H1 (cell line): ENCODE measurements at regions not wholly inside any gene's neighbourhood (a gene's known extent, or its start where the extent isn't known, plus 50 kb on each side); places are given as distances from the start of the nearest gene placed in this dataset.
A peak's percentile ranks its signal among the peaks of the same experiment; 100 is the strongest.

Source experiments
- CTCF ChIA-PET: fragments of 300-600 bp; sonication (Branson Sonifier 250); formaldehyde crosslinking; loops from one replicate; lab custom pipeline; 2021; ENCODE audit not compliant: partially characterized antibody; lab: Charles Lee
- POLR2A ChIA-PET: fragments of 300-600 bp; sonication (Branson Sonifier 250); formaldehyde crosslinking; loops from one replicate; lab custom pipeline; 2021; ENCODE audit warnings: inconsistent platforms; ENCODE audit not compliant: partially characterized antibody; lab: Charles Lee
- DNase-seq, 2 experiments: peaks; one replicate each; pipeline versions ENCODE4 v3.0.0 to v3.0.0-alpha.2; 2010 to 2022; ENCODE audit warnings: low spot score in 2 of 2, low read depth in 1 of 2, mixed read lengths in 1 of 2
- FAIRE-seq: peaks from 2 replicates; lab custom pipeline; 2011; peaks lifted over from hg19 to GRCh38; lab: Jason Lieb, UNC
- H2AFZ ChIP-seq: 2 replicates; pipeline ENCODE4 v1.8.1; 2012; ENCODE audit warnings: low read length, inconsistent platforms
- H2AK5ac ChIP-seq: 2 replicates; pipeline ENCODE4 v1.6.1; 2013; ENCODE audit warnings: low read depth, low read length
- H2BK120ac ChIP-seq: replicated peaks from 2 replicates; pipeline ENCODE3; 2013; ENCODE audit warnings: low read depth, low read length, inconsistent platforms
- H2BK12ac ChIP-seq: 2 replicates; pipeline ENCODE4 v1.6.1; 2013; ENCODE audit warnings: low read depth, low read length
- H2BK15ac ChIP-seq: 2 replicates; pipeline ENCODE4 v1.6.1; 2013; ENCODE audit warnings: low read length
- H2BK20ac ChIP-seq: 2 replicates; pipeline ENCODE4 v1.6.1; 2013; ENCODE audit warnings: low read length
- H2BK5ac ChIP-seq: 2 replicates; pipeline ENCODE4 v1.6.1; 2013; ENCODE audit warnings: low read depth, low read length
- H3K14ac ChIP-seq: 2 replicates; pipeline ENCODE4 v1.6.1; 2013; ENCODE audit warnings: inconsistent platforms; ENCODE audit not compliant: insufficient read length
- H3K18ac ChIP-seq: 2 replicates; pipeline ENCODE4 v1.6.1; 2013; ENCODE audit warnings: low read length; ENCODE audit errors: extremely low read depth
- H3K23ac ChIP-seq: 2 replicates; pipeline ENCODE4 v1.6.1; 2013; ENCODE audit warnings: inconsistent platforms; ENCODE audit not compliant: insufficient read length
- H3K23me2 ChIP-seq: 2 replicates; pipeline ENCODE4 v1.6.1; 2013; ENCODE audit warnings: low read depth, low read length
- H3K27ac ChIP-seq: 2 replicates; pipeline ENCODE4 v1.6.1; 2011; ENCODE audit warnings: low read depth, low read length, inconsistent platforms
- H3K27me3 ChIP-seq, 4 experiments: replicated peaks in 1 of 4; 1 replicate in 1 of 4; 2 replicates in 3 of 4; pipeline versions ENCODE4 v1.6.1 to v1.8.1; 2011 to 2013; ENCODE audit warnings: low read length in 3 of 4, mild to moderate bottlenecking in 3 of 4, inconsistent platforms in 2 of 4, mixed read lengths in 2 of 4, moderate library complexity in 1 of 4; ENCODE audit not compliant: control insufficient read depth in 3 of 4, insufficient read depth in 3 of 4; ENCODE audit errors: extremely low read depth in 1 of 4
- H3K36me3 ChIP-seq, 4 experiments: 2 replicates each; pipeline versions ENCODE4 v1.6.1 to v1.8.1; 2011 to 2013; ENCODE audit warnings: mild to moderate bottlenecking in 4 of 4, low read length in 3 of 4, moderate library complexity in 2 of 4, control low read depth in 1 of 4, inconsistent platforms in 1 of 4; ENCODE audit not compliant: insufficient read depth in 4 of 4, control insufficient read depth in 2 of 4
- H3K4ac ChIP-seq: replicated peaks from 2 replicates; pipeline ENCODE3; 2013; ENCODE audit warnings: low read length, low read depth, mixed read lengths, inconsistent platforms; ENCODE audit not compliant: insufficient read length
- H3K4me1 ChIP-seq, 4 experiments: replicated peaks in 1 of 4; 1 replicate in 1 of 4; 2 replicates in 3 of 4; pipeline versions ENCODE4 v1.6.1 to v1.8.1; 2011 to 2013; ENCODE audit warnings: low read length in 3 of 4, inconsistent platforms in 2 of 4, mixed read lengths in 1 of 4; ENCODE audit not compliant: insufficient read depth in 4 of 4, control insufficient read depth in 3 of 4
- H3K4me2 ChIP-seq, 2 experiments: 2 replicates each; pipeline versions ENCODE4 v1.6.1 to v1.8.1; 2011 to 2013; ENCODE audit warnings: low read depth in 2 of 2, low read length in 2 of 2, control low read depth in 1 of 2, inconsistent platforms in 1 of 2, mild to moderate bottlenecking in 1 of 2; ENCODE audit not compliant: insufficient read depth in 1 of 2
- H3K4me3 ChIP-seq, 4 experiments: fragments of 200-600, 300-600 bp in 1 of 4; sonication (generic), shearing (Covaris generic), sonication (Bioruptor Twin) in 1 of 4; 2 replicates each; pipeline versions ENCODE4 v1.5.1 to v1.8.1; 2011 to 2016; ENCODE audit warnings: low read length in 4 of 4, low read depth in 3 of 4, control low read depth in 2 of 4, inconsistent platforms in 2 of 4, mild to moderate bottlenecking in 2 of 4, mixed read lengths in 1 of 4, moderate library complexity in 1 of 4; ENCODE audit not compliant: insufficient read depth in 2 of 4; ENCODE audit errors: extremely low read depth in 1 of 4
- H3K56ac ChIP-seq: replicated peaks from 2 replicates; pipeline ENCODE3; 2013; ENCODE audit warnings: low read depth, mild to moderate bottlenecking, mixed read lengths, low read length, inconsistent platforms; ENCODE audit not compliant: insufficient read length
- H3K79me1 ChIP-seq: 2 replicates; pipeline ENCODE4 v1.6.1; 2013; ENCODE audit warnings: low read depth, low read length, control low read depth
- H3K79me2 ChIP-seq, 2 experiments: 2 replicates each; pipeline versions ENCODE4 v1.6.1 to v1.8.1; 2012 to 2013; ENCODE audit warnings: low read length in 2 of 2, mild to moderate bottlenecking in 2 of 2, inconsistent platforms in 1 of 2; ENCODE audit not compliant: insufficient read depth in 2 of 2, control insufficient read depth in 1 of 2
- H3K9ac ChIP-seq, 4 experiments: replicated peaks in 1 of 4; 1 replicate in 1 of 4; 2 replicates in 3 of 4; pipeline versions ENCODE4 v1.6.1 to v1.8.1; 2011 to 2013; ENCODE audit warnings: low read depth in 3 of 4, low read length in 3 of 4, control low read depth in 2 of 4, mild to moderate bottlenecking in 2 of 4, moderate library complexity in 2 of 4, inconsistent platforms in 1 of 4; ENCODE audit errors: extremely low read depth in 1 of 4
- H3K9me3 ChIP-seq, 2 experiments: 2 replicates each; pipeline versions ENCODE4 v1.6.1 to v1.8.1; 2012 to 2013; ENCODE audit warnings: mild to moderate bottlenecking in 2 of 2, moderate library complexity in 2 of 2, control low read depth in 1 of 2, inconsistent platforms in 1 of 2, low read depth in 1 of 2, low read length in 1 of 2, mixed read lengths in 1 of 2; ENCODE audit not compliant: insufficient read depth in 2 of 2
- H4K20me1 ChIP-seq, 2 experiments: replicated peaks in 1 of 2; 2 replicates each; pipeline versions ENCODE3 to v1.8.1; 2011 to 2013; ENCODE audit warnings: inconsistent platforms in 2 of 2, low read length in 2 of 2, mild to moderate bottlenecking in 1 of 2; ENCODE audit not compliant: insufficient read depth in 2 of 2, control insufficient read depth in 1 of 2
- H4K5ac ChIP-seq: 2 replicates; pipeline ENCODE4 v1.6.1; 2013; ENCODE audit warnings: low read length, low read depth, mixed read lengths, inconsistent platforms; ENCODE audit not compliant: insufficient read length
- H4K8ac ChIP-seq: 2 replicates; pipeline ENCODE4 v1.8.0; 2013; ENCODE audit warnings: mild to moderate bottlenecking, moderate library complexity, low read length, inconsistent platforms; ENCODE audit not compliant: insufficient read depth; ENCODE audit errors: extremely low read depth
- H4K91ac ChIP-seq: replicated peaks from 2 replicates; pipeline ENCODE3; 2013; ENCODE audit warnings: low read length, mixed read lengths, inconsistent platforms; ENCODE audit not compliant: insufficient read length
- MAFK ChIP-seq: IDR thresholded peaks from 2 replicates; pipeline ENCODE4 v1.6.1; 2012; ENCODE audit warnings: low read depth, mild to moderate bottlenecking, improper control_type of control experiment, low read length
- MAX ChIP-seq: IDR thresholded peaks from 2 replicates; pipeline ENCODE4 v1.6.1; 2012; ENCODE audit warnings: inconsistent platforms
- WGBS, 2 experiments: shearing (Covaris generic) in 1 of 2; methylation state at CpG; one replicate each; pipeline versions ENCODE4 v1.1.6 to v1.1.7; 2013 to 2015; ENCODE audit warnings: low lambda C conversion rate in 2 of 2, mixed read lengths in 2 of 2, inconsistent platforms in 1 of 2, low coverage in 1 of 2, missing lambda C conversion rate in 1 of 2; ENCODE audit not compliant: insufficient replicate concordance in 2 of 2, insufficient coverage in 1 of 2, insufficient read length in 1 of 2; ENCODE audit errors: extremely low coverage in 1 of 2, missing lambda C conversion rate in 1 of 2; 5-methylcytosine and 5-hydroxymethylcytosine counted together

- no peaks in the 10 kb centered on the region for H3K27me3 ChIP-seq
- no peak overlapping the region for H2AK5ac ChIP-seq
- no peak overlapping the region for H3K9ac ChIP-seq
- H3K4me1 ChIP-seq, result peaks cover 0 to 4% (median 0%) of the 10 kb centered on the region in 4 experiments; a peak in 1 of 7 replicates
- no peak overlapping the region for H2BK20ac ChIP-seq
- no peak overlapping the region for H3K23ac ChIP-seq
- H4K5ac ChIP-seq, result no peak overlapping the region
- H4K20me1 ChIP-seq, result no peaks in the 10 kb centered on the region
- H3K23me2 ChIP-seq, result no peaks in the 10 kb centered on the region
- CTCF ChIA-PET, result interaction anchor here (0.5 to 6.9 kb wide), 34 partner anchors 10 to 795 kb away, joined by 3 to 85 read pairs (median 4); no protein-coding TSS in a partner anchor
- no peak overlapping the region for H3K4ac ChIP-seq
- no peaks in the 10 kb centered on the region for H3K79me1 ChIP-seq
- no peak overlapping the region for H4K8ac ChIP-seq
- H3K9me3 ChIP-seq, result no peaks in the 10 kb centered on the region
- no peak overlapping the region for H3K18ac ChIP-seq
- no peak overlapping the region for H4K91ac ChIP-seq
- no peak overlapping the region for H2BK15ac ChIP-seq
- FAIRE-seq (no peak), DNase-seq (peak; percentile 43 to 94)
- no peak overlapping the region for H2BK12ac ChIP-seq
- H3K36me3 ChIP-seq, result no peaks in the 10 kb centered on the region
- POLR2A ChIA-PET, result no interaction called here
- H2BK120ac ChIP-seq, result no peak overlapping the region
- no peak overlapping the region for H3K14ac ChIP-seq
- H3K56ac ChIP-seq, result no peak overlapping the region
- H3K4me3 ChIP-seq, result no peak overlapping the region
- WGBS, 2 experiments, result 40% methylated on average over 4 of the region's 4 CpGs; no CpG with 5 or more reads in 1 of the 2 experiments
- H3K4me2 ChIP-seq, result no peak overlapping the region
- H2AFZ ChIP-seq, result no peak overlapping the region
- no peak overlapping the region for H3K27ac ChIP-seq
- H2BK5ac ChIP-seq, result no peak overlapping the region
- no peaks in the 10 kb centered on the region for H3K79me2 ChIP-seq
- TF ChIP-seq MAFK (peak; percentile 93), MAX (peak; percentile 42; the same call in 1 of the 2 replicates)
Measured at GRCh38 chr4:22237155-22237751, 278.6 kb downstream of the ADGRA3 start.
